ENCODE measurements at regions not wholly inside any gene's neighbourhood (a gene's known extent, or its start where the extent isn't known, plus 50 kb on each side); places are given as distances from the start of the nearest gene placed in this dataset.

- TF ChIP-seq POLR2A (IDR thresholded peaks at IDR 0.05): no peak
- TF ChIP-seq EP300 (IDR thresholded peaks at IDR 0.05): no peak
Measured at GRCh38 chr1:233734456-233734855, 120.5 kb downstream of the KCNK1 start.

Measured in suprapubic skin (tissue), 2 donors.